HG03432 (cell line): ENCODE measurements at regions not wholly inside any gene's neighbourhood (a gene's known extent, or its start where the extent isn't known, plus 50 kb on each side); places are given as distances from the start of the nearest gene placed in this dataset.

ENCODE experiments used
- ATAC-seq: cut with Tn5 transposase; IDR thresholded peaks from one replicate; pipeline ENCODE4 v1.9.1; 2021; ENCODE audit warnings: mild to moderate bottlenecking, moderate library complexity; ENCODE audit not compliant: unreplicated experiment

DNA sequence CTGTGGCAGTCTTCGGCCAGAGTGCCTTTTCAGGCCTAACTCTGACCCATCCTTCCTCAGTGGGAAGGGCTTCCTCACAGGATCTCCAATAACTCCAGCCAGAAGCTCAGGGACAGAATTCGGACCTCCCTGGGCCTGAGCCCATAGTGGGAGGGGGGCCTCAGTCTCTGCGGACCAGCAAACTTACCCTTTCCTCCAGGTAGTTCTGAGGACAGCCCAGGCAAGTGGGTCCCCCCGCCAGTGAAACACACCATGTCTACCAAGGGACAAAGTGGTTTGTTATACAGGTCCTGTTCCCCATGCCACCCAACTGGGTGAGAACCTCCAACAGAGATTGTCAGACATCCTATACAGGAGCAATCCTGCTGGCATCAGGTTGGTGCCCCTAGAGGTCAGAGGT, 350.4 kb downstream of the RAB28 start:
- no peak for ATAC-seq

DNA sequence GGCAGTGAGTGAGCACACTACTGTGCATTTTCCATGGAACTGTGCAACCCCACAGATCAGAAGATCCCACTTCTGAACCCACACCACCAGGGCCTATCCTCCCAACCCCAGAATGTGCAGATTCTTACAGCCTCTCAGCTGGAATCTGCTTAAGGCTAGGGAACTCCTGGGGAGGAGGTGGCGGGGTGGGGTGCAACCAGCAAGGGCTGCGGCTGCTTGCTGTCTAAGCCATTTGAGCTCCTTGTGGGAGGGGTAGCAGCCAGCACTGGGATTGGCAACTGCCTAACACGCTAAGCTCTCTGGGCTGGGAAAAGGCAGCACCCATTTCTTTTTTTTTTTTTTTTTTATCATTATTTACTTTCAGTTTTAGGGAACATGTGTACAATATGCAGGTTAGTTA, 353.3 kb downstream of the RAB28 start:
- no peak for ATAC-seq

DNA sequence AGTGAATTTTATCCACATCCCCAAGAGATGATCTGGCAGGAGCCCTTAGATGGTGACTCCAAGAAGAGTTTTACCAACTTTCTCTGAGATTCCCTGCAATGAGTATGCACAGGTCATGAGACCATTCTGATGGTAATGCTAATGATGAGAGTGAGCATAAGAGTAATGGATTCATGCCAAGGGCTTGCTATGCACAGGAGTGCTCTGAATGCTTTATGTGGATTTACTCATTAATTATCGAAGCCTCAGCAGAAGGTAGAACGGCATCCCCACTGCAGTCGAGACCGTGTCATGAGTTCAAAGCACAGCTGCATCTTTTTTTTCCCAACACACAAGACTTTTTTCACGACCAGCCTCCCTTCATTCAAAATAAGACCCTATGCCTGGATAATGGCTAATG, 355.0 kb downstream of the RAB28 start:
- ATAC-seq, result no peak

DNA sequence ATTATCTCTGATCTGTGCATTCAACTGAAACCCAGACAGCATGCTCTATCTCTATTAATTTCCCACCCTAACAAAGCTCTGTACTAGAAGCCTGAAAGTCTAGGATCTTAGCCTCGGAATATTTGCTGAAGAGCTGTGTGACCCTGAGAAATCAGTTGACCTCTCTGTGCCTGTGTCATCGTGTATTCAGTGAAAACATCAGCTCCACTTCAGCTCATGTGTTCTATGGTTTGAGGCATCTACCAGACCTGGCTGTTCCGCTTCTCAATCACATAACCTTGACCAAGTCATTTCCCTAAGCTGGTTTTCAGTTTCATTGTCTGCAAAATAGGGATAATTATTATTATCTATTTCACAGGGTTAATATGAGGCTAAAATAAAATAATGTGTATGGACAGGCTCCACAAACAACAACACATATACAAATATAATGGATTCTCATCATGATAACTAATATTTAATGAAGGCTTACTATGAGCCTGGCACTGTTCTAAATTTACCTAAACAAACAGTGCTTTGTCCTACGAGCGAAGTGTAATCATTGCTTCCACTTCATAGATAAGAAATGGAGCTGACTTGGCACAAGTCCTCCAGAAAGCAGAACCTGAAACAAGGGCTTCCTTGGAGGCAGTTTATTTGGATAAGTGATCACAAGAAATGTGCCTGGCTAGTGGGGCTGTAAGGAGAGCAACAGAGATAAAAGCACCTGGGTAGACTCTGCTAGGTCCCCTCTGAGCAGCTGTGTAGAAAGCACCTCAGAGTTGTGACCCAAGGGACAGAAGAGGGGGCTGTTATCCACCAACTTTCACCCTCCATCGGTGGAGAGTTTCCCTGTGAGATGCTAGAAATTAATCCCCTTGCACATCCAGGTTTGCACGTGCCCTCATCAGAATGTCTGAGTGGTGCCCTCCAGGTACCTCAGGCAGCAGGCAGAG, 356.9 kb downstream of the RAB28 start:
- ATAC-seq, result no peak

DNA sequence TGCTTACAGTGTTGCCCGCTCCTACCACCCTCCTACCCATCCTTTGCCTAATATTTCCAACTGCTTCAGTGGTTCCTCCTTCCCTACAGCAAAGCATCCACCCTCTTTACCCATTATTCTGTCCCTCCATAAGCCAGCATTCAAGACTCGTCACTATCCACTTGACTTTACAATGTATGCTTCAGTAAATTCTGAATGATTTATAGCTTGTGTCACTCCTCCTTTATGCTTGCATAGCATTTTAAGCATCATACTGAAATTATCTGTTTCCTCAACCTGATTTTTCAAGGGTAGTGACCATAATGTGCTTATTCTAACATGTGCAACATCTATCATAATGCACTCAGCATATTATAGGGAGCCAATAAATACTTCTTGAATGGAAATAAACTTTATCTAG, 365.5 kb downstream of the RAB28 start:
- ATAC-seq, result no peak

DNA sequence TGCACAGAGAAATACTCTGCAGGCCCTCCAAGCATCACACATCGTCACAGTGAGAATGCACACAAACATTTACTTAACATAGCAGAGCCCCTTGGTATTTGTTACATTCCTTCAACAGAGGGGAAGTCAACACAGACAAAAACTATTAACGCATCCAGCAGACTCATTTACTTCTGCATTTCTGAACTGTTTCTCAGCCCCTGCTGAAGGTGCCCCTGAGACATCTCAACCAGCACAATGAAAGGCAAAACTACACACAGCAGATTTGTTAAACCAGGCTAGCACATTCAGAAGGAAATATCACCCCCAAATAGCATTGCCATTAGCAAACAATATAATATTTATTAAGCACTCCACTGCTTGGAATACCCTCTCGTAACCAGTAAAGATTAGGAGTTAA, 367.0 kb downstream of the RAB28 start:
- no peak for ATAC-seq

DNA sequence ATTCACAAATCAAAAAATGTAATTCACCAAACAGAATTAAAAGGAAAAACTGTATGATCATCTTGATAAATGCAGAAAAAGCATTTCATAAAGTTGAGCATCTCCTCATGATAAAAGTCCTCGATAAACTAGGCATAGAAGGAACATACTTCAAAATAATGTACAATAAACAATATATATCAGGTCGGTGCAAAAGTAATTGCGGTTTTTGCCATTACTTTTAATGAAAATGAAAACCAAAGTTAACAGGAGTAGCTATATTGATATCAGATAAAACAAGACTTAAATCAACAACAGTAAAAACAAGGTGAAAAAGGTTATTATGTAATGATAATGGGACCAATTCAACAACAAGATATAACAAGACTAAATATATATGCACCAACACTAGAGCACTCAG, 372.1 kb downstream of the RAB28 start:
- ATAC-seq, result no peak

DNA sequence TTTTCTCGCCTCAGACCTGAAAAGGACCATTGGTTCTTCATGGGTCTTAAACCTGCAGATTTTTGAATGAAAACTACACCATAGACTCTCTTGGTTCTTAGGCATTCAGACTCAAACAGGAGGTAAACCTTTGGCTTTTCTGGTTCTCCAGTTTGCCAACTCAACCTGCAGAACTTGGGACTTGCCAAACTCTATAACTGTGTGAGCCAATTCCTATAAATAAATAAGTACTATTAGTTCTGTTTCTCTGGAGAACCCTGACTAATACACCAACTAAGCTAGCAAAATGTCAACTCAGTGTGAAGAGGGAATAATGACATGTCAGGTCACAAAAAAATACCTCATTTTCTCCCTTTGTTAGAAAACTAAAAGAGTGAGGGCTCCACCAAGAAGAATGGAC, 374.6 kb downstream of the RAB28 start:
- no peak for ATAC-seq

DNA sequence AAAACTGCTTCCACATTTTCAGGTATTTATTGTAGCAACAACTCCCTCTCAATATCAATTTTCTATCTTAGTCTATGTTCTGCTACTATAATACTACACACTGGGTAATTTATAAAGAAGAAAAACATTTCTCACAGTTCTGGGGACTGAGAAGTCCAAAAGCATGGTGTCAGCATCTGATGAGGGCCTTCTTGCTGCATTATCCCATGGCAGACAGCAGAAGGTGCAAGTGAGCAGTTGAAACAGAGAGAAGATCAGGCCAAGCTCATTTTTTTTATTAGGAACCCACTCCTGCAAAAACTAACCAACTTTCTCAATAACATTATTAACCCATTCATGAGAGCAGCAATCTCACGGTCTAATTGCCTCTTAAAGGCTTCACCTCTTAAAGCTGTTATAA, 376.0 kb downstream of the RAB28 start:
- no peak for ATAC-seq

DNA sequence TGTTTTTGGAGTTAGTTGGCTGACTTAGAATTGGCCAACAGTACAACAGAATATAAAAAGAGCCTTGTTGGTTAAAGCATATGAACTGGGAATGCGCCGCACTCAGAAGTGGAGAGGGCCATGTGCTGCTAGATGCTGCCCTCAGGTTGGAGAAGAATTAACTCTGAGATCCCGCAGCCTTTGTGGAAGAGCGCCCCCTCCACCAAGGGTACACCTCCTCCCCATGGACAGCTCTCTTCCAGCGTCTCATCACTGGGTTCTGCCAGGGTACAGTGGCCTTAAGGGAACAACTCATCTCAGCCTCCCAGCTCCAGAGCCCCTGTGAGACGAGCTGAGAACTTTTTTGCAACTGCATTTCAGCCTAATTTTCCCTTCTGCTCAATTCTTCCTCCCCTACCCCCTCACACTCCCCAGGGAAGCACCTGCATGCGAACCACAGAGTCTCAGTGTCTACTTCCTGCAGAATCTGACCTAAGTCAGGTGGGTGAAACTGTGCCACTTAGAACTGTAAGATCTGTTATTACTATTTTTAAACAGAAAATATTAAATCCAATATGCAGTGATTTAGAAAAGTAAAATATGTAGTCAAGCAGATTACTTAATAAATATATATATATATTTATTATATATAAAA, 380.6 kb downstream of the RAB28 start:
- peak; percentile 60 for ATAC-seq

DNA sequence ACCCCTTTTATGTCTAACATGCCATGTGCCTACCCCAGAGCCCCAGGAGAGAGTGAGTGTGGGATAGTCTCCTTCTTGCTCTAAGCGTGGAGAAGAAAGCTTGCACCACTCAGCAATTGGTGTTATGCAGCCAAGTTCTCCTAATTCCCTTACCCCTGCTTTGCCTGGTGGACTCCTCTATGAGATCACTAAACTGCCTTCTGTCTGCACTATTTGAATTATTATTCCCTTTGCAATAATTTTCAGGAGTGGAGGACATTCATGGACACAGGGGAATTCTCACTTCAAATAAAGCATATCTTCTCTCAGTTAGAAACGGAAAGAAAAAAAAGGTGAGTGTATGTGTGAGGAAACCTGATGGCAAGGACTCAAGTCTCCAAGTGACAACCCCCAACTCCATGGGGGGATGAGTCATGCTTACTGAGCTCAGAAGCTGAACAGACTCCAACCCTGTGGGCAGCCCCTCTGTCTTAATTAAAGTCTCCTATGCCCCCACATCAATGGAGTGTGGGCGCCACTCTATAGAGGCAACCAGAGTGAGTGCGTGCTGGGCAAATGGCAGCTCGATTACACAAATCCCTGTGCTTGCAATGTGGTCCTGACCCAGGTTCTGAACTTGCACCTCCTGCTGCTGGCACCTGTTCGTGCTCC, 381.9 kb downstream of the RAB28 start:
- ATAC-seq, result no peak

DNA sequence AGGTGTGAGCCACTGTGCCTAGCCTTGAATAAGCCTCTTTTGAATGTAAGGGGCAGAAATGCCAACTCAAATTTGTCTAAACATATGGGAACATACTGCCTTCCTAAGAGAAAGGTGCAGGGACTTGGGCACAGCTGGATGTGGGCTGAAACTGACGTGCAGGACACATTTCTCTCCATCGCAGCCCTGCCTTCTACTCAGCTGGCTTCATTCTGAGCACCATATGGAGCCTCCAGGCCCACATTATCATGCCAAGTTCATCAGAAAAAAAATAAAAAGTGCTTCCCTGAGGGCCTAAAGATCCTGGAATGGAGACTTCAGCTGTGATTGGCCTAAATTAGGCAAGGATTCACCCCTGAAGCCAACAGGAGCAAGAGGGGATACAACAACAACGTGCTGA, 386.2 kb downstream of the RAB28 start:
- no peak for ATAC-seq

DNA sequence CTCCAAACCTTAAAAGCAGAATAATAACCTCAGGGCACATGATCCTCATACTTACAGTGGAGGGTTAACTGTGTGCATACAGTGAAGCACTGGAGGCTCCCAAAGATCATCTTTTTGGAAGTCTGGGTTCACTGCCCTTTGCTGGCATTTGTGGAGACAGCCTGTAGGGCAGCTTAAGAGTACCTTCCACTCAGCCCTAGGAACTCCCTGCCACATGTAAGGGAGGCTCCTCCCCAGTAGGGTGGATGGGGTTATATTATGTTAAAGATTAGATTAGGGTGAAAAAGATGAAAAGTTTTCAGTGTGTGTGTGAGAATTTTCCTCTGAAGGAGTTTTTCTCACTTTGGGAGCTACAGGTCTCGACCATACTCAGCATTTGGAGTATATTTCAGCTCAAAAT, 388.4 kb downstream of the RAB28 start:
- ATAC-seq, result no peak

DNA sequence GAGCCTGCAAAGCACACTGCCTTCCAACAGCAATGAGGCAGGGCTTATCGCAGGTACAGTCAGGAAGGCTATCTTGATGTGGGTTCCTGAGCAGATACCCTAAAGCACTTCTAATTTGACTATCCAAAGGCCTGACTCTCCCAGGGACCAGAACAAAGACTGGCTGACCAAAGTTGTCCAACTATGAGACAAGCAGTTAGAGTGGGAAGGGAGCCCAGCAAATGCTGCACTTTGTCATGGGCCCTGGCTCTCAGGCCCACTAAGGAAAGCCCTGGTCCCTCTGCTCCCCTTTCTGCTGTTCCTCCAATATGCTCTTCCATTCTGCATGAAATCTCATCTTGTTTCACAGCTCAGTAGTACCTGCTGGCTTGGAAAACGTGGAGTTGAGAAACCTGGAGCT, 391.0 kb downstream of the RAB28 start:
- ATAC-seq, result no peak

DNA sequence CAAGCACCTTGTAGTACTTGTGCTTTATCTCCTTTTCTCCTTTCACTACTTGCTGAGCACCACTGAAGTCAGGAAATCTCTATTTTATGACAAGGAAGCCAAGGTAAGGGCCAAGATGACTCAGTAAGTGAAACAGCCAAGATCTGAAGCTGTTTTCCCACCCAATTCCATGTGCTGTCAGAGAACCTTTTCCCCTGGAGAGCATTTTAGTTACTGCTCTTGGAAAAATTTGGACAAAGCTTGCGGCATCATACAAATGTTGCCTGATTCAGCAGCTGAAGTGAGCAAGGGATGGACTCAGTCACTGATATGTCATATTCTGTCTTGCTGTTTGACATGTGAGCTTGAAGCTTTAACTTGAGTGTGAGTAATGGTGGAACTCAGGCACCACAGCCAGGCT, 391.4 kb downstream of the RAB28 start:
- no peak for ATAC-seq

DNA sequence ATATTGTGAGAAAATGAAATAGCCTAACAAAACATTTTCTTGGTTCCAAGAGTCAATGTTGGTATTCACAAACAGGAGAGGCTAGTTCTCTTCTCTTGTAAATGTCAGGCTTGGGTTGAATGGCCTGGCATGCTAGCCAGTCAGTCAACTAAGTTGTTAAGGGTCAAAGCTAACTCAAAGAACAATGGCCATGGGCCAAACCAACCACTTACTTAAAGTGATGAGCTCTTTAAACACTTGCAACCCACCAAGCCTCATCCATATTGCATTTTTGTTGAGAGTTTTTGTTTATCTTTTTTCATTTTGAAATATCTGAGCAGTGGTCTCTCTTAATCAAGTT, 394.5 kb downstream of the RAB28 start:
- ATAC-seq, result no peak

DNA sequence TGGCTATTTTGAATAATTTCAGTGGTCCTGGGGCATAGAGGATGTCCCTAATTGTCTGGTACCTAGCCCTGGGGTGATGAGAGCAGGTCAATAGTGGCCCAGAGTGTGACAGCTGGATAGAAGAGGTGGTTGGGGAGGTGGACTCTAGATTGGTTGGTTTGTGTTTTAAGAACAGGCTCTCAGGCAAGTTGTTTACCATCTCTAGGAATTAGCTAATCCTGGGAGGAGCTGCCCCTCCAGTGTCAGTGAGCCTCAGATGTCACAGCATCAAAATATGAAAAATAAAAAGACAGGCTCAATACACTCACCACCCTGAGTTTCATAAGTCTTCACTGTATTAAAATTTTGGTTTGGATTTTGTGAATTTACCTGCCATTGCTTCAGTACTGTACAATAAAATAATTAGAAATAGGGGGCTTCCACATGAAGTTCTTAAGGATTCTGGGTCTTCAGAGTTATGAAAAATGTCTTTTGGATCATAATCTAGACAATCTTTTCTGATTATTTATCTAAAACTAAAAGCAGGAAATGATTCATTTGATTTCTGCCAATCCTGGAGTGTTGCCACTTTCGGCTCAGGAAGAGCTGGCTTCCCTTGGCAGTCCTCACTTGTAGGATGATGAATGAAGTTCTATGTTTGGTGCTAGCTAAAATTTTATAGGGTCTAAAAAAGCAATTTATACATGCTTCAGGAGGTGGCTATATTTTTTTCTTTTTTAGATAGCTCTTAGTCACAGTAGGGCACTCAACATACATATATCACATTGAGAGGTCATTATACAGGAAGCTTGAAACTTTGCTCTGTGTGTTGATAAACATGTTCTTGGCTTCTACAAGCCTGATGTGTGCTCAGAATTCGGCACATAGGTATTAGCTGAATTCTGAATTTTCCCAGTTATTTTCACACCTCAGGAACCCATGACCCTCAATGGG, 395.1 kb downstream of the RAB28 start:
- ATAC-seq, result no peak

DNA sequence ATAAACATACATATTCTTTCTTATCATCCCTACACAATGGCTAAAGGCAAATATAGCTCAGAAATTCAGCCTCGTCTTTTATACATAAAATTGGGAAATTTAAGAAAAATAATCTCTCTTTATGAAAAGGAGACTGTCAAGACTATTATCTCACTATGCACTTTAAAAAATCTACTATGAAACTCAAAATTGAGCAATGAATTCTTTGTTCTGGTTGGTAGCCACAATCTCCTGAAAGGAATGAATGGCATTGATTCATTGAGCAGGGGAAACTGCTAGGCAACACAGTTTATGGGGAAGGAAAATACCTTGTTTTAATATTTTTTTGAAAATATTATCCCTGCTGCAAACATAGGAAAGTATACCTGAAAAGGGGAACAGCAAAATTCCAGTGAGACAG, 397.1 kb downstream of the RAB28 start:
- ATAC-seq, result no peak

DNA sequence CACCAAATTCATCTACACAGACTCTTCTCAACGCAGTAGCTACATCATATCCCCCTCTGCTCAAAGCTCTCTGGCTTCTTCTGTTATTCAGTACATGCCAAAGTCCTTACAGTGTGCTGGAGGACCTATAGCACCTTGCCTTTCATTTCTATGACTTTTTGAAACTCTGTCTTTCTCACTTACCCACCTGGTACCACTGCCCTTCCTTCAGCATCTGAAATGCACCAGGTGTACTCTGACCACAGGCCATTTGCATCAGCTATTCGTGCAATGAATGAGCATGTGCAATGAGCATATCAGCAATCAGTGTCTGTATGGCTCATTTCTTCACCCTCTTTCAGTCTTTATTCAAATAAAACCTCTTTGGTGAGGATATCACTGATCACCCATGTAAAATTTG, 399.9 kb downstream of the RAB28 start:
- ATAC-seq, result no peak

DNA sequence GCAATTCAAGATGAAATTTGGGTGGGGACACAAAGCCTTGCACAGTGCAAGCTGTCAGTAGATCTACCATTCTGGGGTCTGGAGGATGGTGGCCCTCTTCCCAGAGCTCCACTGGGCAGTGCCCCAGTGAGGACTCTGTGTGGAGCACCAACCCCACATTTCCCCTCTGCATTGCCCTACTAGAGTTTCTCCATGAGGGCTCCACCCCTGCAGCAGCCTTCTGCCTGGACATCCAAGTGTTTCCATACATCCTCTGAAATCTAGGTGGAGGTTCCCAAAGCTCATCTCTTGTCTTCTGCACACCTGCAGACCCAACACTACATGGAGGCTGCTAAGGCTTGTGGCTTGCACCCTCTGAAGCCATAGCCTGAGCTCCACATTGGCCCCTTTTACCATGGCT, 402.3 kb downstream of the RAB28 start:
- no peak for ATAC-seq

DNA sequence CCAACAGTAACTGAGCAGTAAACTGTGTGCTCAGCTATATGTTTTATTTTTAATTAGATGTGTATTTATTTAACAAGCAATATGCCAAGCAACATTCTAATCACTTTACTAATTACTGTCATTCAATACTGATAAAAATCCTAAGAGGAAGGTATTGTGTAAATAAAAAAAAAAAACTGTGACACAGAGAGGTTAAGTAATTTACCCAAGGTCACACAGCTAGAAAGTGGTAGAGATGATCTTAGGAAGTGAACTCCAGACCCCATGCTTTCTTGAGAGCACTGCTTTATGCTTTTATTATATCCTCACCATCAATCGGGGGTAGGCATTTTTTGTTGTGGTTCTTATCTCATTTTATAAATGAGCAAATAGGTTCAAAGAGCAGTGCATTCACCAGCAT, 417.1 kb downstream of the RAB28 start:
- no peak for ATAC-seq
